Ectodermal cell (in vitro differentiated cells): ENCODE measurements at regions not wholly inside any gene's neighbourhood (a gene's known extent, or its start where the extent isn't known, plus 50 kb on each side); places are given as distances from the start of the nearest gene placed in this dataset.

Experiments used
- H3K27ac ChIP-seq: 2 replicates; pipeline ENCODE4 v1.7.0; 2013; ENCODE audit warnings: mild to moderate bottlenecking, low read depth, low read length; ENCODE audit not compliant: insufficient read depth, poor library complexity, severe bottlenecking
- H3K27me3 ChIP-seq: 2 replicates; pipeline ENCODE4 v1.7.0; 2013; ENCODE audit warnings: mild to moderate bottlenecking, low read length; ENCODE audit not compliant: insufficient read depth, control insufficient read depth, poor library complexity, severe bottlenecking
- H3K36me3 ChIP-seq: one replicate; pipeline ENCODE4 v1.7.0; 2013; ENCODE audit warnings: low read length; ENCODE audit not compliant: control insufficient read depth, insufficient read depth
- H3K4me1 ChIP-seq: one replicate; pipeline ENCODE4 v1.7.0; 2013; ENCODE audit warnings: low read length; ENCODE audit not compliant: control insufficient read depth, insufficient read depth
- H3K4me3 ChIP-seq: 2 replicates; pipeline ENCODE4 v1.7.0; 2013; ENCODE audit warnings: low read depth, low read length, control low read depth; ENCODE audit not compliant: insufficient read depth
- H3K9me3 ChIP-seq: 2 replicates; pipeline ENCODE4 v1.7.0; 2013; ENCODE audit warnings: mild to moderate bottlenecking, low read length, moderate library complexity; ENCODE audit not compliant: control insufficient read depth
- WGBS, 2 experiments: methylation state at CpG; one replicate each; pipeline ENCODE4 v1.1.7; 2013; ENCODE audit warnings: missing lambda C conversion rate in 2 of 2; 5-methylcytosine and 5-hydroxymethylcytosine counted together

DNA sequence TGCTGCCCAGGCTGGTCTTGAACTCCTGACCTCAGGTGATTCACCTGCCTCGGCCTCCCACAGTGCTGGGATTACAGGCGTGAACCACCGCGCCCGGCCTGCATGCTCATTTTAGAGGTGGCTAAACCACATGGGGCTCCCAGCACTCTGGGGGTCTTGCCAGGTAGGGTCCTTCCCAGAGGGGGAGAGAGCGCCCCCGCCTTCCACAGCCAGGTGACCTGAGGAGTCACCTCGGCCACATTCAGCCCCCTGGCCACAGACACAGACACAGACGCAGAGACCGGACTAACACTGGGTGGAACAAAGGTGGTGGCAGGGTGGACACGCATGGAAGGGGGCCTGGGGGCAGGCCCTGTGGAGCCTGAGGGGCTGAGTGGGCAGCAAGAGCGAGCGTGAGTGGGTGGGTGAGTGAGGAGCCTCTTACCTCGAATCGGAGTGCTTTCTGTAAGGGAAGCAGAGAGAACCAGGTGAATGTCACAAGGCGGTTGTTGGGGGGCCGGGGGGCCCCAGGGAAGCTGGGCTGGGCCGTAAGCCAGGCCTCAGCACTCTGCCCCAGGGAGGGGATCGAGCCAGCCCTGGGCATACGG, 80.1 kb downstream of the PTPRS start:
- Histone ChIP-seq H3K4me3 (no peak overlapping the region), H3K9me3 (no peaks in the 10 kb centered on the region), H3K4me1 (no peaks in the 10 kb centered on the region), H3K27me3 (no peaks in the 10 kb centered on the region), H3K36me3 (peaks cover 72% of the 10 kb centered on the region), H3K27ac (no peak overlapping the region)
- 96% methylated on average over 20 of the region's 20 CpGs for WGBS, 2 experiments

DNA sequence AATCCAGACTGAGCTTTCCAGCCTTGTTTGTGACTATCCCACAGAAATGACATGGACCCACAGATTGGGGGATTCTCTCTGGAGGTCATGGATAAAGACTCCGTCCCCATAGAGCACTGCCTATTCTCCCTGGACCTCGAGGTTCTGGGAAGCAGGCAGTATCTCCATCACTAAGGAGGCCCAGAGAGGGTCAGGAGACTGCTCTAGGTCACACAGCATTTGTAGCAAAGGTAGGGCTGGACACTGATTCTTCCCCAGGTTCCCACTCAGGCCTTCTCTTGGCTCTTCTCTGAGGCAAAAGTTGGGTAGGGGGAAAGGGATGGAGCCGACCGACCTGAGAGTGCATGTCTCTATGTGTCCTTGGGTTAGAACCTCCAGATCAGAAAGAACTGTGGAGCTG, 80.9 kb downstream of the PTPRS start:
- Histone ChIP-seq H3K27ac (no peak overlapping the region), H3K9me3 (no peaks in the 10 kb centered on the region), H3K4me1 (no peaks in the 10 kb centered on the region), H3K4me3 (no peak overlapping the region), H3K36me3 (peaks cover 78% of the 10 kb centered on the region), H3K27me3 (no peaks in the 10 kb centered on the region)
- WGBS, 2 experiments, result 96 to 98% methylated on average over 4 of the region's 4 CpGs

DNA sequence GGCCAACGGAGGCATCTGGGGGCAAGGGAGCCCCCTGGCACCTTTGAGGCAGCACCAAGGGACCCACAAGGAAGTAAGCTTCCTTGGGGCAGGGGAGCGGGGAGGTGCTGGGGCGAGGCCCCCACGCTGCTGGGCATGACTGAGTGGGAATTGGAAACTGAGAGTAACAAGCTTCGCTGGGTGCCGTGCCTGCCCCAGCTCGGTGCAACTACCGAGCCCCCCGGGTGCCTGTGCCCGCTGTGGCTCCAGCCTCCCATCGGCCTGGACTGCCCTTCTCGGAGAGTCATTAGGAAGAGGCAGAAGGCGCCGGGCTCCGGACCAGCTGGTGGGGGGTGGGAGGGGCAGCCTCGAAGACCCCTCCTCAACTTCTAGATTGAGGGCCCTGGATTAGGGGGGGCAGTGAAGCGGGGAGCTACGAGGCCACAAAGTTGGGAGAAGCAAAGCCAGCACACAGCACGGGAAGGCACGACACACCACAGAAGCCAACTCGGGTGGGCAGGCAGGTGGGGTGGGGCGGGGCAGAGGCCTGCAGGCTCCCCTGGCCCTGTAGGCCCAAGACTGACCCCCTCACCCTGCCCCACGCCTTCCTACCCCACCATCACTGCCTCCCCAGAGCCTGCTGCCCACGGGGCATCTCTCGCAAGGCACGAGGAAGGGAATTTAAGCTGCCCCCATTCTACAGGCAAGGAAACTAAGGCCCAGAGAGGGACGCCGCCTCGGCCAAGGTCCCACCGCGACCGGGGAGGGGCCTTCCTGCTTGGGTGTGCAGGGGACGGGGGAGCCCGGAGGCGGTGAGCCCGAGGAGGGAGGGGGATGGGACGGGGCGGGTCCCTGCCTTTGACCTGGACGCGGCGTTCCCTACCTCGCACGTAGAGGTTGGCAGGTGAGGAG, 83.2 kb downstream of the PTPRS start:
- peaks cover 61% of the 10 kb centered on the region for H3K36me3 ChIP-seq
- 95% methylated on average over 43 of the region's 43 CpGs for WGBS, 2 experiments
- H3K9me3 ChIP-seq, result no peaks in the 10 kb centered on the region

DNA sequence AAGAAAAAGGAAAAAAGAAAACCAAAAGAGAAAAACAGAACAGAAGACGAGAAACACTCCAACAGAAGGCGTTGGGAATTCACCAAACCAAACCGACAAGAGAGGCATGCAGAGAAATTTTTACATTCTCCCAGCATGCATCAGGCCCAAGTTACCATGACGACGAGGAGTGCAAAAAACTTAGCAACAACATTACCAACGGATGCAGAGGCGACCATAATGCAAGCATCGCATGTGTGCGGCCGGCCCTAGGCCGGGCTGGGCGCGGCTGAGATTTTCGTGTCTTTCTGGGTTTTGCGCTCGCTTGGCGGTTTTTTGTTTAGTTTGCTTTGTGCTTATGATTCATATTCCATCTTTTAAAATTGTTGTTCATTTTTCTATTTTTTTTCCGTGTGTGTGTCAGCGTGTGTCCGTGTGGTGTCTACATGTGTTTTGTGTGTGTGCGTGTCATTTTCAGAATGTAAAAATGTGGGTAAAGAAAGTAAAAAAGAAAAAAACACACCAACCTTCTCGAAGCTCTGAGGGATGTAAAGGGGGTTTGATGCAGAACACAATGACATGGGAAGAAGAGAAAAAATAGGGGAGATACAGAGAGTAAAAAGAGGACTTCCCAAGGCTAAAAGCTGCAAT, 84.9 kb downstream of the PTPRS start:
- no peaks in the 10 kb centered on the region for H3K27me3 ChIP-seq
- no peak overlapping the region for H3K4me3 ChIP-seq
- WGBS, 2 experiments, result 93 to 95% methylated on average over 22 of the region's 22 CpGs
- no peaks in the 10 kb centered on the region for H3K9me3 ChIP-seq
- H3K36me3 ChIP-seq, result peaks cover 52% of the 10 kb centered on the region
- peaks cover 6% of the 10 kb centered on the region for H3K4me1 ChIP-seq
- no peak overlapping the region for H3K27ac ChIP-seq

More for the DNA sequence above, 83.2 kb downstream of the PTPRS start:
- H3K4me1 ChIP-seq, result no peaks in the 10 kb centered on the region
- no peak overlapping the region for H3K27ac ChIP-seq
- H3K27me3 ChIP-seq, result no peaks in the 10 kb centered on the region
- H3K4me3 ChIP-seq, result no peak overlapping the region

DNA sequence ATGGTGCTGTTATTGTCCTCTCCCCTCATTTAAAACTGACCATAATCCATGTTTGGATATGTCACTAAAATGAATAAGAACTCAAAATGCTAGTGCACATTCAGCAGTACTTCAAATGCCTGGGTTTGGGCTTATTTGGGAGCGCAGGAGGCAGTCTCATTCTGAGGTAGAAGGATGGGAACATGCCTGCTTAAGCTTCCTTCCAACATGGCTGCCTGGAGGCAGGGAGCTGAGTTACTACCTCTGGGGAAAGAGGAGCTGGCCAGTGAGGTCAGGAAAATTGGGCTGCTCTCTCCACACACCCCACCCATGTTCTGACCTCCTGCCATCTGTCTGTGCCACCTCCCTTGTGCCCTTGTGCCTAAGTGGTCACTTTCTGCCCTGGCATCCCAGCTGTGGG, 85.7 kb downstream of the PTPRS start:
- H3K27ac ChIP-seq, result no peak overlapping the region
- no peaks in the 10 kb centered on the region for H3K27me3 ChIP-seq
- no peak overlapping the region for H3K4me3 ChIP-seq
- H3K9me3 ChIP-seq, result no peaks in the 10 kb centered on the region
- H3K36me3 ChIP-seq, result peaks cover 48% of the 10 kb centered on the region
- 93 to 95% methylated on average over 1 of the region's 1 CpG for WGBS, 2 experiments
- peaks cover 6% of the 10 kb centered on the region for H3K4me1 ChIP-seq

DNA sequence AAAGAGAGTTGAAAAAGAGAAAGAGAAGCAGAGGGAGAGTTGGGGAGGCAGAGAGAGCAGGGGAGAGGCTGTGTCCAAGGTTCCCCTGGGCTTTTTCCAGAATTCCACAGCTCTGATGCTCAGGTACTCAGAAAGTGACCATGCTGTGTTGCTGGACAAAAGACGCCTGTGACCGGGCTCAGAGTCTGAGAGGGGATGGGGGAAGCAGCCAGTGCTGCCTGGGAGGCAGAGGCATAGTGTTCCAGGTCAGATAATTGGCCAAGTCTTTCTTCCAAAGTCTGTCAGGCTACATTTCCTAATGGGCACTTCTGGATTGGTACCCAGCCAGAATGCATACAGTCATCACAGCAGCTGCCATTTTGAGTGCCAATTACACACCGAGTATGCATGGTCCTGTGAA, 86.1 kb downstream of the PTPRS start:
- WGBS, 2 experiments, result 80 to 81% methylated on average over 3 of the region's 3 CpGs
- Histone ChIP-seq H3K4me3 (no peak overlapping the region), H3K4me1 (peaks cover 6% of the 10 kb centered on the region), H3K36me3 (peaks cover 48% of the 10 kb centered on the region), H3K27me3 (no peaks in the 10 kb centered on the region), H3K27ac (no peak overlapping the region), H3K9me3 (no peaks in the 10 kb centered on the region)

DNA sequence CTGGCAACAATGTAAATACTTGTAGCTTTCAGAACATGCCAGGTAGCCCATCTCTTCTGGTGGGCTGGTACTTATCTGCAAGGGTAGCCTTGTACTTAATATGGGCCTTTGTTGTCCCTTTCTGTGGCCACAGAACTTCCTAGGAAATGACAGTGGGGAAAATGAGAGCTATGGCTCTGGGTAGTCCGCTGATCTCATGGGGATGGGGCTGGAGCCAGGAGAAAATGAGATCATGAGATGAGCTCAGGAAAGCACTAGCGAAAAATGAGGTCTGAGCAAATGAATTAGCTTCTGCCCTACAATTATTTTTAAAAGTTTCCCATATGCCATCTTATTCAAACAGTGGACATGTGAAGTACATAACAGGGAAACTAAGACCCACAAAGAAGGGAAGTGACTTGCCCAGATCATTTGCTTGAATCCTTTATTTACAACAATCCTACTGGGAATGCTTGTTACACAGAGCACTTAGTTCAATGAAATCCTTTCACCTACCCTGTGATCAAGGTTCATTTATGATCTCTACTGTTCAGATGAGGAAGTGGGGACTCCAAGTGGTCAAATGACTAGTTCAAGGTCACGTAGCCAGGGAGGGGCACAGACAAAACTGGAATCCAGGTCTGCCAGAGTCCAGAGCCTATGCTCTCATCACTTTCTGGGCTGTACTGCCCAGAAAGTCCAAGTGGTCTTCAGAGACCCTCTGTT, 87.1 kb downstream of the PTPRS start:
- WGBS, 2 experiments, result 88 to 95% methylated on average over 3 of the region's 3 CpGs
- Histone ChIP-seq H3K27ac (no peak overlapping the region), H3K4me1 (peaks cover 6% of the 10 kb centered on the region), H3K36me3 (peaks cover 41% of the 10 kb centered on the region), H3K4me3 (no peak overlapping the region), H3K9me3 (no peaks in the 10 kb centered on the region), H3K27me3 (no peaks in the 10 kb centered on the region)

DNA sequence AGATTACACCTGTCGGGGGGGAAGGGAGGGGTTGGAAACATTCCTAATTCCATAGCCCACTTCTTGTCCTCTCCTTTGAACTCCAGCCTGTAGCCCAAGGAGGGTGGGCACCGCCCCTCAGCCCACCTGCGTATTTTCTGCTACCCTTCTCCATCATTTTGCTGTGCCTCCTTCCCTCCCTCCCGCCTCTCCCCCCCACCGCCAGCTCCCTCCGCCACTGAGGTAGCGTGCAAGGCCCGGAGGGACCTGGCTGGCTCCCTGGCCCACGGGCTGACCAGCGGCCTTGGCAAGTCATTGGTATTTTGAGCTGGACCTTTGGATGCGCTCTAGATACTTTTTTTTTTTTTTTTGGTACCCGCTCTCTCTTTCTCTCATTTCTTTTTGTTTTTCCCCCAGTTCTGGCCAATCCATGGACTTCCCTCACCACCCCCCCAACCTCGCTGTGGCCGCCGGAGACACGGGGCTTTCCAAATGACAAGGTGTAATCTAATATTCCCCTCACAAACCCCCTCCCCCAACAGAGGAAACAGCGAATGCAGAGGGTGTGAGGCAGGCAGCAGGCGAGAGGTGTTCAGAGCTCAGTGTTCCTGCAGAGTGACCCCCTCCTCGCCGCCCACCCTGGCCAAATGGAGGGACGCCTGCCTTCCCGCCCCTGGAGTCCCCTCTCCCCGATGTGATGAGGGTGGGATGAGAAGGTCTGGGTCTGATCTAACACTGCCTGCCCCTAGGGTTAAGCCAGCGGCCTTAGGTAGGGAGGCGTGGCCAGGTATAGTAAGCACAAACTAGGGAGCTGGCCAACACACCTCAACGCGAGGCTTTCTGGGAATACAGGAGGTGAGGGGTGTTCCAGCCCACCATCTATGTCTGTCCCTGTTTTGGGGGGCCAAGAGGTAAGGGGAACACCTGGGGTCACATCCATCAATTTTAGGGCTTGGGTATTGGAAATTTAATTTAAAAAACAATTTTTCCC, 89.2 kb downstream of the PTPRS start:
- WGBS, 2 experiments, result 70 to 72% methylated on average over 27 of the region's 27 CpGs
- H3K36me3 ChIP-seq, result peaks cover 24% of the 10 kb centered on the region
- H3K27ac ChIP-seq, result no peak overlapping the region

DNA sequence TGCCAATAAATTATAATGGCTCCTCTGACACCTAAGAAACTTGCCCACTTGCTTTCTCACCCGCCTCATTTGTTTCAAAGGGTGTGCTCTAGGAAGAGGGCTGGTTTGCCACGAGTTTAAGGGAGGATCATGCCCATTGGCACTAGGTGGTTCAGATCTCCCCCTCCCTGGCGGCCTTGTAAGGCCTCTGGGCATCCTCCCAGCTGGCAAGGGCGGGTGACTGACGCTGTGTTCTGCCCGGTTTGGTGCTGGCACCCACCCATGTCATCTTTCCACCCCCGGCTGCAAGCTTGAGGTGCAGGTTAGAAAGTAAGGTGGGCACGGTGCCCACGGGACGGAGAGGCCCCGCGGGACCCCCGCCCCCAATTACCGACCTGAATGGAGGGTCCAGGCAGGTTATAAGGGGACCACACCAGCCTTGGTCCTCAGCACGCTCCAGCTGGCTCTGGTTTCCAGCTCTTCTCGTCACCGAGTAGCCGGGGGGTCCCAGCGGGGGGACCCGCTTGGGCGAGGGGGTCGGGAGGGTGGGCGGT, 90.4 kb downstream of the PTPRS start:
- 94 to 98% methylated on average over 15 of the region's 23 CpGs for WGBS, 2 experiments
- peaks cover 21% of the 10 kb centered on the region for H3K36me3 ChIP-seq

More for the DNA sequence above, 89.2 kb downstream of the PTPRS start:
- Histone ChIP-seq H3K9me3 (no peaks in the 10 kb centered on the region), H3K4me3 (no peak overlapping the region), H3K27me3 (no peaks in the 10 kb centered on the region), H3K4me1 (peaks cover 6% of the 10 kb centered on the region)

More for the DNA sequence above, 90.4 kb downstream of the PTPRS start:
- H3K4me1 ChIP-seq, result peaks cover 6% of the 10 kb centered on the region
- no peak overlapping the region for H3K27ac ChIP-seq
- H3K27me3 ChIP-seq, result no peaks in the 10 kb centered on the region
- H3K9me3 ChIP-seq, result no peaks in the 10 kb centered on the region
- no peak overlapping the region for H3K4me3 ChIP-seq
